HUDEP-2 (cell line): ENCODE measurements at regions not wholly inside any gene's neighbourhood (a gene's known extent, or its start where the extent isn't known, plus 50 kb on each side); places are given as distances from the start of the nearest gene placed in this dataset.

Experiments
- DNase-seq, 76 experiments: peaks; one replicate each; lab custom pipeline; 2025; ENCODE audit not compliant: unreplicated experiment in 76 of 76; lab: John Stamatoyannopoulos, UW

GRCh38 chr7:115883629-115884028 is 146.9 kb downstream of the TFEC start:
- no peak for DNase-seq

DNA sequence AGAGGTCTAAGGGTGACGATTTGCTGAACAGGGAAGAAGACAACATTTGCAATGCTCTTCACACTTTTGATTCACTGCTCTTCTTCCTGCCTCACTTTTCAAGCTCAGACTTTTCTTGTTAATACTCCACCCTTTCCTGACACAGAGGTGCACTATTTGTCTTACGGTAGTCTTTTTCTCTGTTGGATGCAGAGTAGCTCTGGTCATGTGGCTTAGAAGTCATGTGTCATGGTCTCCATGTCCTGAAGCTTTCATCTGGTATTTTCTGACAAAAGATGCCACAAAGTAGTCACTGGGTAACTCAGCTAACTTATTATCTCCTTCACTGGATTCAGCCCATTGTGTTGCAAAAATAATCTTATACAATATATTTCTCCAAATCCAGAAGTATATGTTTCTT is 149.1 kb downstream of the TFEC start:
- DNase-seq = no peak

DNA sequence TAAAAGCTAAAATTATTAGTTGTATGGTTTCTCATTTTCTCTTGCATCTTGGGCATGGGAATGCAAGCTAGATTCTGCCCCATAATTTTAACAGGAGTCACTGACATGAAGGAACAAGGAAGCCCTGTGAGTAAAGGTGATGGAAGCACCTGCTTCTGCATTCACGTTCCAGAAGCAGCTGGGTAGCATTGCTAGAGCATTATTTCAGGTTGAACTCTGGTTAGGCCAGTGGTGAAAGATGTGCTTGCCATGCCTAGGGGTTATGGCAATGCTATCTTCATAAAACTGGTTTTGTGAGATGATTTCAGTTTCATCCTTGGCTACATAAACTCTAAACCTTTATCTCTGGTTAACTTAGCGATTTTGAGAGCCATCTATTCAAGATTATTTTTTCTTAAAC is 151.4 kb downstream of the TFEC start:
- no peak for DNase-seq

- no peak for DNase-seq
These were observed 160.8 kb downstream of the TFEC start for GRCh38 chr7:115869801-115870200.

GRCh38 chr7:115869190-115869589 is 161.4 kb downstream of the TFEC start:
- no peak for DNase-seq

DNA sequence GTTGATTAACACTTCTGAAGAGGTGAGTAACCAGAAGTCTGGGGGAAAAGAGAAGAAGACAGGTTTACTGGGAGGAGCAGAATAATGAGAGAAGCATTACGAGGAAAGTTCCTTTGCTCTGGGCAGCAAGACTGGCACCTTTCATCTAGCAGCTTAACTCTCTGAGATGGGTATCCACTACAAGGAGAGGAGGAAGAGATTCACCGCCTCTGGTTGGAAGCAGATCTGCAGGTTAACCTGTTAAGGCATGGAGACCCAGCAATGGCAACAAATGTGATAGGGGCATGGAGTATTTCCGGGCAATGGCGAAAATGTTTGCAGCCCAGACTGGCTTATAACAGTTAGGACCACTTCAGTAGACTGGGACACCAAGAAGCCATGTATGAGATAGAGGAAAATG is 162.2 kb downstream of the TFEC start:
- DNase-seq = no peak

- no peak for DNase-seq
These were observed 166.5 kb downstream of the TFEC start for GRCh38 chr7:115864082-115864481.

GRCh38 chr7:115851291-115851690 is 179.3 kb downstream of the TFEC start:
- peak in 11 of 76 experiments; percentile 0 to 31 (median 6) for DNase-seq

GRCh38 chr7:115850774-115851173 is 179.8 kb downstream of the TFEC start:
- no peak for DNase-seq

DNA sequence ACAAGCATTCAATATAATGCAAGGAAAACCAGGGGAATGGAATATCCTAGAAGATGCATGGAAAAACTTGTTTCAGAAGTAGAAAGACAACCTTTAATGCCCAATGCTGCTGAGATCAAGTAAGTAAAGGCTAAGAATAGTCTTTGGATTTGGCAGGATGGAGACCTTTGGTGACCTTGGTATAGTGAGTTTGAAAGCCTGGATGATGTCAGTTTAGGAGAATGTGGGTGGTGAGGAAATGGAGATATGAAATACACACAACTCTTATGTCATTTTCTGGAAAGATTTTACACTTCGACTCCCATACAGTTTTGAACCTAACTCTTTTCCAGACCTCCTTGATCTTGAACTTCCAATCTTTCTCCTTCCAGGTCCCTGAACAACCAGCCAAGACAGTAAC is 185.7 kb downstream of the TFEC start:
- DNase-seq = no peak

GRCh38 chr7:115840702-115841101 is 189.9 kb downstream of the TFEC start:
- no peak for DNase-seq

GRCh38 chr7:115838829-115839228 is 191.7 kb downstream of the TFEC start:
- DNase-seq = no peak

GRCh38 chr7:115831371-115831770 is 199.2 kb downstream of the TFEC start:
- DNase-seq = no peak

DNA sequence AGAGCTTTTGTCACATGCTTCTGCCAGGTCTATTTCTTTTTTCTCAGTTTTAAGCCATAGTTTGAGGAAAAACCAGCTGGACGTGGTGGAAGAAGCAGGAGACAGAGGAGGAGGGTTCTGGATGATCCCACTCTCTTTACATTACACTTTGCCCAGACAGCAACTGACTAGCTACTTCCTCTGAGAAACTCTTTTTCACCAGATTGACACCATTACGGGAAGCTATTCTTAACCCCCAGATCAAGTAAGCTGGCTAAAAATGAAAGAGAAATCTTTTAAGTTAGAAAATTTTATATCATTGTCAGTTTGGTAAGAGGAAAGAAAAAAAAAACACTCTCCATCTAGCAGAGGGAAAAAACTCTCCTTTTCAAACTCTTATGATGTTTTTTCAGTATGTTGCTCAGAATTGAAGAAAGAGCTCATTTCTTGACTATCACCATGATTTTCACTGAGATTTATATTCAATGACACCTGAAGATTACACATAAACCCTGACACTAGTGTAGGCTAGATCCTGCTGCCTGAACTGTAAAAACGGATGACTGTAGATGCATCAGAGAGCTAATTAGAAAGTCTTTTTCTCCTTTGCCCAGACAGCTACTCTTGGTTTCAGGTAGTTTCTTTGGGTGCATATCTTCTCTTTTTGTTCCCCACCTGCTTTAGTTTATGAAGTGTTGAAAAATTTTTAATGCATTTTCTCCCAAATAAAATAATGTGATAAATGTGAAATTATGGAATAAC is 203.1 kb downstream of the TFEC start:
- DNase-seq = no peak

- DNase-seq = no peak
These were observed 205.0 kb downstream of the TFEC start for GRCh38 chr7:115825456-115826115.

- no peak for DNase-seq
These were observed 207.8 kb downstream of the TFEC start for GRCh38 chr7:115822801-115823200.

GRCh38 chr7:115822380-115822779 is 208.2 kb downstream of the TFEC start:
- no peak for DNase-seq

DNA sequence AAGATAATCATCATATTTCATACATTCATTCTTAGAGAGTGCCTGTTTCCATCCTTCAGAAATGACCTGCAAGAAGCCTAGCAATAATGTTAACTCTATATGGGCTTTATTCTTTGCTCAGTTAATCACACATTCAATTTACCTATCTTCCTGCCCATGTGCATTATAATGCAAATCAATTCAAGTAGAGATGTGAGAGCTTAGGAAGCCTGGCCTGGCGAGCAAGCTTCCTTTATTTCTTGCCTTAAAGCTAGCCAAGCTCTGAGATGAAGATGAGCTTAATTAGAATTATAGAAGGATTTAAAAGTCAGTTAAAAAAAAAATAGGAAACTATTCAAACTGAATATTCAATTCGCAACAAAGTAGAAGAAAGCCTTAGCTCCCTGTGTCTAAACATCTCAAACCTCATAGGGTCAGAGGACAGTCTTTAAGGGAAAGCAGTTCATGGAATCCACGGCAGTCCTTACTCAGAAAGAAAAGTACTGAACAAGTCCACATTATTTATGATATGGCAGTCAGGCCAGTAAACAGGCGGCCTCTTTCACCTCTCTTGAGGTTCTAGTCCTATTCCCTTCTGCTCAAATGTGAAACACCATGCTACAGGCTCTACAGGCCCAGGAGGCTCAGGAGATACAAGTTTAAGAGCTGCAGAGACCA is 214.1 kb downstream of the TFEC start:
- DNase-seq = no peak

DNA sequence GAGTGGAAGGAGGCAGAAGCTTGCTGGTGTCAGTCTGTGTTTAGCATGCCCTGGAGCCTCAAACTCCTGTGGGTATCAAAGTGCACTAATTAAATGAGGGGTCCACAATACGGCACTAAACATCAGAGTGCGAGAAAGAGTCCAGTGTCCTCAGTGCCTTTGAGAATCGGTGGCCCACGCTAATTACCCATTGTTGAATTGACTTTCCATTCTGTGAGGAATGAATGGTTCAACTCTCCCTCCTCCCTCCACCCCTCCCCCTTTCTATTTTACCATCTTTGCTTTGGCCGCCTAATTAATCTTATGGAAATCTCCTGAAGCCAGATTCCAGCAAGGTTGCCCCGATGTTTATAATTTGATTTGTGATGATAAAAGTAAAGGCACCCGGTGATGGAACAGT is 217.8 kb downstream of the TFEC start:
- no peak for DNase-seq

- no peak for DNase-seq
These were observed 225.1 kb downstream of the TFEC start for GRCh38 chr7:115805458-115805857.

GRCh38 chr7:115802415-115802814 is 228.1 kb downstream of the TFEC start:
- no peak for DNase-seq

- no peak for DNase-seq
These were observed 231.1 kb downstream of the TFEC start for GRCh38 chr7:115799430-115799829.
